ENCODE measurements at regions not wholly inside any gene's neighbourhood (a gene's known extent, or its start where the extent isn't known, plus 50 kb on each side); places are given as distances from the start of the nearest gene placed in this dataset.

GRCh38 chr1:218867941-218868626 lies 305.6 kb upstream of the LYPLAL1 start:
- no peak for TF ChIP-seq Cebpa-rat (IDR thresholded peaks at IDR 0.05)
- Histone ChIP-seq H3K4me3 (no peak overlapping the region), H3K27ac (0 out of 22 replicates have a peak overlapping the region, but pooled peaks of 1 of the 11 experiments have one; percentile 1), H4K20me1 (no peaks in the 10 kb centered on the region), H3K4me2 (peak overlapping the region in 9 of 11 experiments; percentile 4 to 73 (median 54); a peak in 16 of 22 replicates), H3K4me1 (peaks cover 0 to 22% (median 17%) of the 10 kb centered on the region in 10 experiments; a peak in 17 of 20 replicates), H3K36me3 (no peaks in the 10 kb centered on the region), H3K9me3 (replicated peaks in 1 of 11) (no peaks in the 10 kb centered on the region), H3K9ac (no peak overlapping the region), H3K27me3 (no peaks in the 10 kb centered on the region)

DNA sequence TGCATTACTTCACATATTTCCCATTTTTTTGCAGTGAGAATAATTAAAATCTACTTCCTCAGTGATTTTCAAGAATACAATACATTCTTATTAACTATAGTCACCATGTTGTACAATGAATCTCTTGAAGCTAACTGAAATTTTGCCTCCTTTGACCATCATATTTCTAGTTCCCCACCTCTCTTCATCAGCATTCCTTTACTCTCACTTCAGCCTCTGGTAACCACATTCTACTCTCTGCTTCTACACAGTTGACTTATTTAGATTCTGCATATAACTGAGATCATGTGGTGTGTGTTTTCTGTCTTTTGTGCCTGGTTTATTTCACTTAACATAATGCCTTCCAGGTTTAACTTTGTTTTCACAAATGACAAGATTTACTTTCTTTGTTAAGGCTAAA lies 304.4 kb upstream of the LYPLAL1 start:
- H3K9me3 ChIP-seq (replicated peaks in 1 of 11), result no peaks in the 10 kb centered on the region
- H3K4me2 ChIP-seq, result no peak overlapping the region
- H3K36me3 ChIP-seq, result no peaks in the 10 kb centered on the region
- H3K4me1 ChIP-seq, result peaks cover 11 to 33% (median 25%) of the 10 kb centered on the region in 10 experiments
- no peak overlapping the region for H3K27ac ChIP-seq
- H3K27me3 ChIP-seq, result no peaks in the 10 kb centered on the region
- no peak overlapping the region for H3K4me3 ChIP-seq
- H3K9ac ChIP-seq, result no peak overlapping the region
- H4K20me1 ChIP-seq, result no peaks in the 10 kb centered on the region
- no peak for TF ChIP-seq Cebpa-rat (IDR thresholded peaks at IDR 0.05)

GRCh38 chr1:218872026-218872425 lies 301.7 kb upstream of the LYPLAL1 start:
- H3K27me3 ChIP-seq, result no peaks in the 10 kb centered on the region
- H3K9me3 ChIP-seq (replicated peaks in 1 of 11), result no peaks in the 10 kb centered on the region
- H3K36me3 ChIP-seq, result no peaks in the 10 kb centered on the region
- H3K4me2 ChIP-seq, result peak overlapping the region in 6 of 11 experiments; percentile 1 to 72 (median 30); a peak in 2 of 22 replicates
- TF ChIP-seq Cebpa-rat (IDR thresholded peaks at IDR 0.05), result no peak
- H4K20me1 ChIP-seq, result no peaks in the 10 kb centered on the region
- H3K9ac ChIP-seq, result no peak overlapping the region
- peaks cover 16 to 46% (median 36%) of the 10 kb centered on the region in 10 experiments for H3K4me1 ChIP-seq
- H3K27ac ChIP-seq, result peak overlapping the region in 6 of 11 experiments; percentile 43 to 90 (median 86); a peak in 7 of 22 replicates
- no peak overlapping the region for H3K4me3 ChIP-seq

GRCh38 chr1:218872928-218873327 lies 300.8 kb upstream of the LYPLAL1 start:
- Histone ChIP-seq H3K9ac (no peak overlapping the region), H3K4me3 (no peak overlapping the region), H3K4me2 (peak overlapping the region in 6 of 11 experiments; percentile 28 to 72 (median 62); a peak in 7 of 22 replicates), H3K9me3 (replicated peaks in 1 of 11) (no peaks in the 10 kb centered on the region), H3K27me3 (no peaks in the 10 kb centered on the region), H3K36me3 (no peaks in the 10 kb centered on the region), H4K20me1 (no peaks in the 10 kb centered on the region), H3K27ac (peak overlapping the region in 9 of 11 experiments; percentile 78 to 90 (median 87); a peak in 18 of 22 replicates), H3K4me1 (peaks cover 14 to 45% (median 35%) of the 10 kb centered on the region in 10 experiments)
- no peak for TF ChIP-seq Cebpa-rat (IDR thresholded peaks at IDR 0.05)

DNA sequence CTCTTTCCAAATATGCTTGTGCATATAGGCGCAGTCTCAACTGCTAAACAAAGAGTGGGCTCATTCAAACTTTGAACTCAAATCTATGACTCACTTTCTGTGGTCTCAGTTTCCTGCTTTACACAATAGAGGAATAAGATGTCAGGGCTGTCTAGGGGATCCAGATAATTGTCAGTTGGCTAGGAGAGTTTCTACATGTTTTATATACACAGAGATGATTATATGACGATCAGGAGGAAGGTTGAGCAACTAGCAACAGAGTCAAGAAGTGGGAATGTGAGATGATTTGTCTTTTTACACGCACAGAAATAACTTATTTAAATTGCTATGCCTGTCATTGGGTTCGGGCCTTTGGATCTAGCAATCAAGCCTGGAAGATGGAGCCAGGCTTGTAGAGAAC lies 299.4 kb upstream of the LYPLAL1 start:
- TF ChIP-seq Cebpa-rat (IDR thresholded peaks at IDR 0.05), result peak in 8 of 11 experiments; percentile 64 to 95 (median 81); a peak in 12 of 22 replicates
- H4K20me1 ChIP-seq, result no peaks in the 10 kb centered on the region
- peak overlapping the region in 10 of 11 experiments; percentile 51 to 90 (median 86); a peak in 20 of 22 replicates for H3K27ac ChIP-seq
- H3K4me2 ChIP-seq, result peak overlapping the region in 10 of 11 experiments; percentile 14 to 72 (median 56); a peak in 19 of 22 replicates
- H3K9me3 ChIP-seq (replicated peaks in 1 of 11), result no peaks in the 10 kb centered on the region
- H3K27me3 ChIP-seq, result no peaks in the 10 kb centered on the region
- H3K36me3 ChIP-seq, result no peaks in the 10 kb centered on the region
- H3K4me1 ChIP-seq, result peaks cover 4 to 49% (median 29%) of the 10 kb centered on the region in 10 experiments; a peak in 19 of 20 replicates
- no peak overlapping the region for H3K4me3 ChIP-seq
- peak overlapping the region in 9 of 11 experiments; percentile 34 to 70 (median 62); a peak in 16 of 22 replicates for H3K9ac ChIP-seq

GRCh38 chr1:218874801-218875400 lies 298.8 kb upstream of the LYPLAL1 start:
- no peaks in the 10 kb centered on the region for H3K9me3 ChIP-seq (replicated peaks in 1 of 11)
- H3K27ac ChIP-seq, result peak overlapping the region in 10 of 11 experiments; percentile 51 to 90 (median 86); a peak in 20 of 22 replicates
- H3K4me1 ChIP-seq, result peaks cover 4 to 51% (median 29%) of the 10 kb centered on the region in 10 experiments; a peak in 19 of 20 replicates
- TF ChIP-seq Cebpa-rat (IDR thresholded peaks at IDR 0.05), result no peak
- H3K36me3 ChIP-seq, result no peaks in the 10 kb centered on the region
- no peaks in the 10 kb centered on the region for H3K27me3 ChIP-seq
- H3K4me3 ChIP-seq, result no peak overlapping the region
- peak overlapping the region in 9 of 11 experiments; percentile 34 to 70 (median 62); a peak in 15 of 22 replicates for H3K9ac ChIP-seq
- H3K4me2 ChIP-seq, result peak overlapping the region in 10 of 11 experiments; percentile 14 to 72 (median 56); a peak in 19 of 22 replicates
- H4K20me1 ChIP-seq, result no peaks in the 10 kb centered on the region

DNA sequence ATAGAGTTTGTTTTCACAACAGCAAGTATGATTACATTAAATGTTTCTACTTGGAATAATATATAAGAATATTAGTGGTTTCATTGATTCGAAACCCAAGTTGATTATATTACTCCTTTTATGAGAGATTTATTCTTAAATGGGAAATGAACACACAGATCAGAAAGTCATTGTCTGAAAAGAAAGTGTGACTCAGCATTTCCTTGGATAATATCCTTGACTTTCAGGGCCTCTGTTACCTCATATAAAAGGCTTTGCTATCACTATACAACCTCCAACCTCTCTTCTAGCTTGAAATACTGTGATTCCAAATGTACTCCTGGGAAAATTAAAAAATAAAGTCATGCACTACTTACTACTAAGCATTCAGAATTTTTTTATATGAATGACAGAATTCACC lies 295.3 kb upstream of the LYPLAL1 start:
- Histone ChIP-seq H3K9ac (no peak overlapping the region), H3K27me3 (no peaks in the 10 kb centered on the region), H3K9me3 (replicated peaks in 1 of 11) (peaks cover 0 to 1% (median 0%) of the 10 kb centered on the region in 11 experiments; a peak in 2 of 22 replicates), H3K36me3 (no peaks in the 10 kb centered on the region), H4K20me1 (no peaks in the 10 kb centered on the region), H3K4me3 (no peak overlapping the region), H3K27ac (peak overlapping the region in 2 of 11 experiments; percentile 2 to 18; a peak in 1 of 22 replicates), H3K4me2 (peak overlapping the region in 2 of 11 experiments; percentile 0 to 28; a peak in 1 of 22 replicates), H3K4me1 (peaks cover 4 to 35% (median 19%) of the 10 kb centered on the region in 10 experiments; a peak in 18 of 20 replicates)
- TF ChIP-seq Cebpa-rat (IDR thresholded peaks at IDR 0.05), result no peak

DNA sequence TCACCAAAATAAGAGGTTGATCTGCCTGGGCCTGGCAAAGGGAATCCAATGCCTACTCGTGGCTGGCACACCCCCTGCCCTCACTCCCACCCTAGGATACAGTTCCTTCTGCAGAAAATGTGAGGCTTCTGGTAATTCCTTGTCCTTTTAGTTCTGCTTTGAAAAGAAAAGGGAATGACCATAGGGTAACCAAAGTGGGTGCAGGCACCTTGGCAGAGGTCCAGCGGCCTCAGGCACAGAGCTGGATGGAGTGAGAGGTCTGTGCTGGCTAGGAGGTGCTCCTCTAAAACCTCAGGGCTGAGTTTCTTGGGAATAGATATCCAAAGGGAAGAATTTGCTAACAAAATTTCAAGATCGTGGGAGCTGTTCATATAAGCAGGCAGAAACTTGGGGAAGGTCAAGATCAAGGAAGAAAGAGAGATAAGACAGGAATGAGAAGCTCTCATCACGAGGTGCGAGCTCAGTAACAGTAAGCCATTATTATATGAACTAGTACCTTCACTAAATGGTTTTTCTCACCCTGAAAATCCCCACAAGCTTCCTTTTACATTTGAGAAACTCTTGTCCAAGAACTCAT lies 293.1 kb upstream of the LYPLAL1 start:
- H3K4me2 ChIP-seq, result no peak overlapping the region
- no peaks in the 10 kb centered on the region for H3K27me3 ChIP-seq
- H3K27ac ChIP-seq, result peak overlapping the region in 1 of 11 experiments; percentile 5; a peak in 1 of 22 replicates
- no peak overlapping the region for H3K4me3 ChIP-seq
- no peaks in the 10 kb centered on the region for H4K20me1 ChIP-seq
- no peaks in the 10 kb centered on the region for H3K36me3 ChIP-seq
- no peak for TF ChIP-seq Cebpa-rat (IDR thresholded peaks at IDR 0.05)
- peaks cover 0 to 17% (median 0%) of the 10 kb centered on the region in 11 experiments; a peak in 3 of 22 replicates for H3K9me3 ChIP-seq (replicated peaks in 1 of 11)
- H3K9ac ChIP-seq, result no peak overlapping the region
- peaks cover 0 to 13% (median 0%) of the 10 kb centered on the region in 10 experiments; a peak in 7 of 20 replicates for H3K4me1 ChIP-seq

Data from BLaER1 treated with 17β-estradiol and CSF1 and Interleukin-3, amounts not matched to agents 10 nM and 100 nM (cell line).